ENCODE measurements at regions not wholly inside any gene's neighbourhood (a gene's known extent, or its start where the extent isn't known, plus 50 kb on each side); places are given as distances from the start of the nearest gene placed in this dataset.

DNA sequence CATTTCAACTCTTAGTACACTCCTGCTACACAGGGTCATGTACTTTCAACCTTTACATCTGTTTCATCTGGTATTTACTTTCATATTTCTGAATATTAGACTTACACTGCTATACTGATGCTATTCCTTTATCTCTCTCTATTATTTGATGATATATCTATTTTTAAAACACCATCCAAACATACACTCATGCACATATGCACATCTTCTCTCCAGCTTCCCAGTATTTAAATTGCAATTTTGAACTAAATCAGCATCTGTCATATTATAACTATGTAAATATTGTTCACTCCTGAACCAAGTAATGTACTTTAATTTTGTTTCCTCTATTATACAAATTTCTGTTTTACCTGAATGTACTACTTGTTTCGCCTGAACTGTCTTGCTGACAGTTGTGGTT lies 293.6 kb upstream of the FLRT2 start:
- no peak for DNase-seq (ENCODE audit: low read depth in 1 of 2, low spot score in 1 of 2)
- Histone ChIP-seq H3K27ac (replicated peaks) (no peak overlapping the region), H3K27me3 (ENCODE audit: insufficient read depth, poor library complexity, severe bottlenecking) (no peaks in the 10 kb centered on the region), H3K4me3 (replicated peaks; ENCODE audit: insufficient read depth, low read length) (no peak overlapping the region)
- TF ChIP-seq, protein P1, sequence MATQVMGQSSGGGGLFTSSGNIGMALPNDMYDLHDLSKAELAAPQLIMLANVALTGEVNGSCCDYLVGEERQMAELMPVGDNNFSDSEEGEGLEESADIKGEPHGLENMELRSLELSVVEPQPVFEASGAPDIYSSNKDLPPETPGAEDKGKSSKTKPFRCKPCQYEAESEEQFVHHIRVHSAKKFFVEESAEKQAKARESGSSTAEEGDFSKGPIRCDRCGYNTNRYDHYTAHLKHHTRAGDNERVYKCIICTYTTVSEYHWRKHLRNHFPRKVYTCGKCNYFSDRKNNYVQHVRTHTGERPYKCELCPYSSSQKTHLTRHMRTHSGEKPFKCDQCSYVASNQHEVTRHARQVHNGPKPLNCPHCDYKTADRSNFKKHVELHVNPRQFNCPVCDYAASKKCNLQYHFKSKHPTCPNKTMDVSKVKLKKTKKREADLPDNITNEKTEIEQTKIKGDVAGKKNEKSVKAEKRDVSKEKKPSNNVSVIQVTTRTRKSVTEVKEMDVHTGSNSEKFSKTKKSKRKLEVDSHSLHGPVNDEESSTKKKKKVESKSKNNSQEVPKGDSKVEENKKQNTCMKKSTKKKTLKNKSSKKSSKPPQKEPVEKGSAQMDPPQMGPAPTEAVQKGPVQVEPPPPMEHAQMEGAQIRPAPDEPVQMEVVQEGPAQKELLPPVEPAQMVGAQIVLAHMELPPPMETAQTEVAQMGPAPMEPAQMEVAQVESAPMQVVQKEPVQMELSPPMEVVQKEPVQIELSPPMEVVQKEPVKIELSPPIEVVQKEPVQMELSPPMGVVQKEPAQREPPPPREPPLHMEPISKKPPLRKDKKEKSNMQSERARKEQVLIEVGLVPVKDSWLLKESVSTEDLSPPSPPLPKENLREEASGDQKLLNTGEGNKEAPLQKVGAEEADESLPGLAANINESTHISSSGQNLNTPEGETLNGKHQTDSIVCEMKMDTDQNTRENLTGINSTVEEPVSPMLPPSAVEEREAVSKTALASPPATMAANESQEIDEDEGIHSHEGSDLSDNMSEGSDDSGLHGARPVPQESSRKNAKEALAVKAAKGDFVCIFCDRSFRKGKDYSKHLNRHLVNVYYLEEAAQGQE (IDR thresholded peaks at IDR 0.05; ENCODE audit: insufficient replicate concordance, low read depth) = no peak
- no peak for TF ChIP-seq POLR2AphosphoS5 (IDR thresholded peaks at IDR 0.05; ENCODE audit: low read depth)
- TF ChIP-seq, protein P2, sequence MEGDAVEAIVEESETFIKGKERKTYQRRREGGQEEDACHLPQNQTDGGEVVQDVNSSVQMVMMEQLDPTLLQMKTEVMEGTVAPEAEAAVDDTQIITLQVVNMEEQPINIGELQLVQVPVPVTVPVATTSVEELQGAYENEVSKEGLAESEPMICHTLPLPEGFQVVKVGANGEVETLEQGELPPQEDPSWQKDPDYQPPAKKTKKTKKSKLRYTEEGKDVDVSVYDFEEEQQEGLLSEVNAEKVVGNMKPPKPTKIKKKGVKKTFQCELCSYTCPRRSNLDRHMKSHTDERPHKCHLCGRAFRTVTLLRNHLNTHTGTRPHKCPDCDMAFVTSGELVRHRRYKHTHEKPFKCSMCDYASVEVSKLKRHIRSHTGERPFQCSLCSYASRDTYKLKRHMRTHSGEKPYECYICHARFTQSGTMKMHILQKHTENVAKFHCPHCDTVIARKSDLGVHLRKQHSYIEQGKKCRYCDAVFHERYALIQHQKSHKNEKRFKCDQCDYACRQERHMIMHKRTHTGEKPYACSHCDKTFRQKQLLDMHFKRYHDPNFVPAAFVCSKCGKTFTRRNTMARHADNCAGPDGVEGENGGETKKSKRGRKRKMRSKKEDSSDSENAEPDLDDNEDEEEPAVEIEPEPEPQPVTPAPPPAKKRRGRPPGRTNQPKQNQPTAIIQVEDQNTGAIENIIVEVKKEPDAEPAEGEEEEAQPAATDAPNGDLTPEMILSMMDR (IDR thresholded peaks at IDR 0.05; ENCODE audit: insufficient read depth, low read length) = no peak
- no peak for TF ChIP-seq GABPA (IDR thresholded peaks at IDR 0.05; ENCODE audit: low read depth)
- TF ChIP-seq SPI1 (IDR thresholded peaks at IDR 0.05; ENCODE audit: borderline replicate concordance, low read depth) = no peak

DNA sequence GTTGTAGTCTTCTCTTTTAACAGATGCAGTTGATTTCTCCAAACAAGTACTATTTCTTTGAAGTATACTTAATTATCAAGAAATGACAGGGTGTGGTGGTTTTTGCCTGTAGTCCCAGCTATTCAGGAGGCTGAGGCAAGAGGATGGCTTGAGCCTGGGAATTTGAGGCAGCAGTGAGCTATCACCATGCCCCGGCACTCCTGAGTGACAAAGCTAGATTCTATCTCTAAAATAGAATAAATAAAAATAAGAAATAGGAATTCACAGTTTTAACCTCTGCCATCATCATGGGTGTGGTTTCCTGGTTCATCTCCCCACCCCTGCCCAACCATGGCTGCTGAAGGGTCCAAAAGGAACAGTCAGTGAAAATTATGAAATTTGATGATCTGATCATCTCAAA lies 290.2 kb upstream of the FLRT2 start:
- Histone ChIP-seq H3K27me3 (ENCODE audit: insufficient read depth, poor library complexity, severe bottlenecking) (no peaks in the 10 kb centered on the region), H3K27ac (replicated peaks) (no peak overlapping the region), H3K4me3 (replicated peaks; ENCODE audit: insufficient read depth, low read length) (no peak overlapping the region)
- no peak for DNase-seq (ENCODE audit: low read depth in 1 of 2, low spot score in 1 of 2)
- TF ChIP-seq POLR2AphosphoS5 (IDR thresholded peaks at IDR 0.05; ENCODE audit: low read depth) = no peak
- TF ChIP-seq GABPA (IDR thresholded peaks at IDR 0.05; ENCODE audit: low read depth) = no peak
- TF ChIP-seq, protein P2 (IDR thresholded peaks at IDR 0.05; ENCODE audit: insufficient read depth, low read length) = no peak
- TF ChIP-seq SPI1 (IDR thresholded peaks at IDR 0.05; ENCODE audit: borderline replicate concordance, low read depth) = no peak
- TF ChIP-seq, protein P1 (IDR thresholded peaks at IDR 0.05; ENCODE audit: insufficient replicate concordance, low read depth) = no peak

DNA sequence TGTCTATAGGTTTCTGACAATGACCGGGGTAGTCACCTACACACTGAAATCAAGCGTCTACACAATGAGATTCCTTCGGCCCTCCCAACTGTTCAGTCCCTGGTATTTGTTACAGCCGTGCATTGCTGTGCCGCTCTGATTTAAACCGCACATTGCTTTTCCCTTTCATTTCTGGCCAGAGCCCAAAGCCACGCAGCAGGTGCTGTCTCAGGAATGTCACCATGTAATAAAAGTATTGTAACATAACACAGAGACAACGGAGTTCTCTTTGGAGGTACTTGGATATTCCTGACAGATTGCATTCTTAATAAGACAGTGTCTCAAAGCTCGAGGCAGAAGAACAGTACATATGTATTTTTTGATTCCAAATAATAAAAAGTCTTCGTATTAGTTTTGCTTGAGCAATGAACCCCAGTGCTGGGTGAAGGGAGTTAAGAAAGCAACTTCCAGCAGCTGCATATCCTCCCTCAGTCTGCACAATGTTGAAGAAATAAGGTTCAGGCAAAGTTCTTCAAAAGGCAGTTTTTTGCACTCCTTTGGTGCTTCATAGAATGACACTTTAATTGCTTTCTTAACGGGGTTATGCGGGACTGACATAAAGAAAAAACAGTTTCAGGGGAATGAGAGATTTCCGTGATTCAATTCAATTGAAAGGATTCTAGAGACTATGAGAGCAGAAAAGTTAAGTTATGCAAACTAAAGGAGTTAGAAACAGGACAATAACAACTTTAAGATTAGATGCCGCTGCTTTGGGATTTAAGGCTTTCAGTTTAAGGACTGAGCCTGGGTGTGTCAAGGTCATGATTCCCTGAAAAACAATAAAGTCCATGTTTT lies 288.7 kb upstream of the FLRT2 start:
- no peaks in the 10 kb centered on the region for H3K27me3 ChIP-seq (ENCODE audit: insufficient read depth, poor library complexity, severe bottlenecking)
- H3K4me3 ChIP-seq (replicated peaks; ENCODE audit: insufficient read depth, low read length) = no peak overlapping the region
- H3K27ac ChIP-seq (replicated peaks) = no peak overlapping the region
- no peak for DNase-seq (ENCODE audit: low read depth in 1 of 2, low spot score in 1 of 2)
- TF ChIP-seq, protein P1 (IDR thresholded peaks at IDR 0.05; ENCODE audit: insufficient replicate concordance, low read depth) = no peak
- TF ChIP-seq POLR2AphosphoS5 (IDR thresholded peaks at IDR 0.05; ENCODE audit: low read depth) = no peak
- TF ChIP-seq GABPA (IDR thresholded peaks at IDR 0.05; ENCODE audit: low read depth) = no peak
- TF ChIP-seq, protein P2 (IDR thresholded peaks at IDR 0.05; ENCODE audit: insufficient read depth, low read length) = no peak
- no peak for TF ChIP-seq SPI1 (IDR thresholded peaks at IDR 0.05; ENCODE audit: borderline replicate concordance, low read depth)
